GM21528 (cell line): ENCODE measurements at regions not wholly inside any gene's neighbourhood (a gene's known extent, or its start where the extent isn't known, plus 50 kb on each side); places are given as distances from the start of the nearest gene placed in this dataset.
"Not testable (repeated sequence)": the region's sequence is repeated elsewhere in the genome, so short reads cannot be mapped to it uniquely, and the experiment has no call there.

Experiments used
- ATAC-seq: cut with Tn5 transposase; IDR thresholded peaks from one replicate; pipeline ENCODE4 v1.9.1; 2021; ENCODE audit warnings: mild to moderate bottlenecking, moderate library complexity; ENCODE audit not compliant: unreplicated experiment, low FRiP score

GRCh38 chrX:131696989-131697388, 153.1 kb downstream of the OR13H1 start:
- not testable (repeated sequence) for ATAC-seq

- no peak for ATAC-seq
Observed at GRCh38 chrX:131703646-131704045, 159.8 kb downstream of the OR13H1 start.

- no peak for ATAC-seq
Observed at GRCh38 chrX:131704136-131704695, 160.3 kb downstream of the OR13H1 start.

- ATAC-seq = no peak
Observed at GRCh38 chrX:131709553-131709952, 165.7 kb downstream of the OR13H1 start.

- no peak for ATAC-seq
Observed at GRCh38 chrX:131711478-131711867, 167.6 kb downstream of the OR13H1 start.

- ATAC-seq = no peak
Observed at GRCh38 chrX:131723646-131724045, 179.8 kb downstream of the OR13H1 start.

GRCh38 chrX:131724292-131724691, 180.4 kb downstream of the OR13H1 start:
- ATAC-seq = no peak

GRCh38 chrX:131725001-131725654, 181.3 kb downstream of the OR13H1 start:
- ATAC-seq = no peak

GRCh38 chrX:131727778-131728177, 183.9 kb downstream of the OR13H1 start:
- no peak for ATAC-seq

- no peak for ATAC-seq
Observed at GRCh38 chrX:131728295-131729145, 184.6 kb downstream of the OR13H1 start.

- no peak for ATAC-seq
Observed at GRCh38 chrX:131729295-131729694, 185.4 kb downstream of the OR13H1 start.

GRCh38 chrX:131734621-131735020, 190.7 kb downstream of the OR13H1 start:
- no peak for ATAC-seq

- no peak for ATAC-seq
Observed at GRCh38 chrX:131735127-131735526, 191.3 kb downstream of the OR13H1 start.

GRCh38 chrX:131739823-131740222, 195.9 kb downstream of the OR13H1 start:
- no peak for ATAC-seq

GRCh38 chrX:131741103-131741581, 197.3 kb downstream of the OR13H1 start:
- no peak for ATAC-seq

GRCh38 chrX:131745942-131746489, 202.1 kb downstream of the OR13H1 start:
- ATAC-seq = no peak

- ATAC-seq = no peak
Observed at GRCh38 chrX:131746491-131746968, 202.7 kb downstream of the OR13H1 start.

- no peak for ATAC-seq
Observed at GRCh38 chrX:131747173-131747572, 203.3 kb downstream of the OR13H1 start.

- ATAC-seq = no peak
Observed at GRCh38 chrX:131752493-131753198, 208.8 kb downstream of the OR13H1 start.

- ATAC-seq = no peak
Observed at GRCh38 chrX:131762802-131763234, 218.9 kb downstream of the OR13H1 start.
